OCI-LY7 (cell line): ENCODE measurements at regions not wholly inside any gene's neighbourhood (a gene's known extent, or its start where the extent isn't known, plus 50 kb on each side); places are given as distances from the start of the nearest gene placed in this dataset.

ENCODE experiments used
- BruUV-seq: library from RNA; stranded (reverse); fragments of 400-500 nt; replicated peaks from 2 replicates; lab custom pipeline; 2021; lab: Mats Ljungman, UMichigan
- CTCF ChIA-PET: fragments of 300-600 bp; sonication (Branson Sonifier 250); formaldehyde crosslinking; loops from one replicate; lab custom pipeline; 2022; ENCODE audit warnings: antibody characterized with exemption; ENCODE audit not compliant: unreplicated experiment; lab: Charles Lee
- POLR2A ChIA-PET: fragments of 300-600 bp; sonication (Branson Sonifier 250); formaldehyde crosslinking; loops from one replicate; lab custom pipeline; 2022; ENCODE audit warnings: antibody characterized with exemption; lab: Charles Lee
- DNase-seq: peaks from one replicate; pipeline ENCODE4 v3.0.0-alpha.2; 2015; ENCODE audit warnings: low spot score
- H2AFZ ChIP-seq: fragments of 200-600 bp; sonication (generic), shearing (Covaris generic); 2 replicates; pipeline ENCODE4 v1.6.1; 2014; ENCODE audit warnings: mild to moderate bottlenecking, antibody characterized with exemption, low read length, moderate library complexity
- H3K27ac ChIP-seq: fragments of 200-600 bp; sonication (generic); 2 replicates; pipeline ENCODE4 v1.5.1; 2014; ENCODE audit warnings: mixed run types, low read depth, mild to moderate bottlenecking, moderate library complexity, low read length, inconsistent platforms; ENCODE audit not compliant: poor library complexity, severe bottlenecking
- H3K36me3 ChIP-seq: fragments of 200-600 bp; sonication (generic); 2 replicates; pipeline ENCODE4 v1.6.1; 2014; ENCODE audit warnings: mild to moderate bottlenecking, antibody characterized with exemption, low read length, moderate library complexity, mixed read lengths; ENCODE audit not compliant: insufficient read depth
- H3K4me1 ChIP-seq: fragments of 200-600 bp; sonication (generic); 2 replicates; pipeline ENCODE4 v1.5.1; 2014; ENCODE audit warnings: mild to moderate bottlenecking, low read length; ENCODE audit not compliant: insufficient read depth, poor library complexity, severe bottlenecking
- H3K4me2 ChIP-seq: fragments of 200-600 bp; sonication (generic); 2 replicates; pipeline ENCODE4 v1.6.1; 2014; ENCODE audit warnings: mild to moderate bottlenecking, low read length
- H3K4me3 ChIP-seq: fragments of 200-600 bp; sonication (generic); 2 replicates; pipeline ENCODE4 v1.5.1; 2014; ENCODE audit warnings: mild to moderate bottlenecking, low read depth, low read length; ENCODE audit not compliant: poor library complexity, severe bottlenecking
- H3K79me2 ChIP-seq: fragments of 200-600 bp; sonication (generic); 2 replicates; pipeline ENCODE4 v1.6.1; 2016; ENCODE audit warnings: low read depth, mild to moderate bottlenecking, low read length, moderate library complexity, mixed read lengths; ENCODE audit not compliant: insufficient read depth
- H3K9me2 ChIP-seq: fragments of 200-600 bp; sonication (generic); 2 replicates; pipeline ENCODE4 v1.6.1; 2016; ENCODE audit warnings: mild to moderate bottlenecking, low read length, mixed read lengths; ENCODE audit not compliant: insufficient read depth
- H3K9me3 ChIP-seq: fragments of 200-600 bp; sonication (generic); 2 replicates; pipeline ENCODE4 v1.6.1; 2014; ENCODE audit warnings: mild to moderate bottlenecking, mixed run types, low read length, mixed read lengths
- H4K20me1 ChIP-seq: fragments of 200-600 bp; sonication (generic); 2 replicates; pipeline ENCODE4 v1.6.1; 2014; ENCODE audit warnings: mild to moderate bottlenecking, antibody characterized with exemption, low read length, moderate library complexity, mixed read lengths; ENCODE audit not compliant: insufficient read depth
- CTCF ChIP-seq: fragments of 200-600 bp; sonication (generic); conservative IDR thresholded peaks from 2 replicates; pipeline ENCODE4 v1.5.1; 2014; ENCODE audit warnings: mild to moderate bottlenecking, antibody characterized with exemption, low read length, moderate library complexity, mixed read lengths
- EZH2phosphoT487 ChIP-seq: fragments of 200-600 bp; sonication (generic); IDR thresholded peaks from 2 replicates; pipeline ENCODE4 v1.6.1; 2018; ENCODE audit warnings: low read depth, borderline replicate concordance, mild to moderate bottlenecking, mixed run types, antibody characterized with exemption, low read length, moderate library complexity, mixed read lengths
- intact Hi-C: fragments of 100-400 bp; cut with micrococcal nuclease; formaldehyde crosslinking; loops from one replicate; pipeline ENCODE4 v1.10.0; 2022; ENCODE audit not compliant: unreplicated experiment

GRCh38 chr5:3194271-3194670, 401.4 kb upstream of the IRX1 start:
- H3K27ac ChIP-seq: no peak overlapping the region
- H4K20me1 ChIP-seq: no peaks in the 10 kb centered on the region
- intact Hi-C loops: no loop called here
- ChIA-PET CTCF (no interaction called here), POLR2A (interaction anchor here (0.9 kb wide), 1 partner anchor 8 kb away, joined by 3 read pairs; no protein-coding TSS in a partner anchor)
- H3K9me3 ChIP-seq: no peaks in the 10 kb centered on the region
- BruUV-seq: no TSS peak
- no peaks in the 10 kb centered on the region for H3K36me3 ChIP-seq
- no peaks in the 10 kb centered on the region for H3K79me2 ChIP-seq
- H2AFZ ChIP-seq: no peak overlapping the region
- H3K4me1 ChIP-seq: no peaks in the 10 kb centered on the region
- H3K4me2 ChIP-seq: no peak overlapping the region
- H3K9me2 ChIP-seq: no peaks in the 10 kb centered on the region
- no peak for TF ChIP-seq CTCF
- no peak for TF ChIP-seq EZH2phosphoT487
- DNase-seq: no peak
- no peak overlapping the region for H3K4me3 ChIP-seq

GRCh38 chr5:3191585-3191984, 404.0 kb upstream of the IRX1 start:
- TF ChIP-seq EZH2phosphoT487: no peak
- TF ChIP-seq CTCF: no peak
- Histone ChIP-seq H3K9me3 (no peaks in the 10 kb centered on the region), H3K36me3 (no peaks in the 10 kb centered on the region), H3K4me3 (no peak overlapping the region), H3K4me2 (no peak overlapping the region), H3K4me1 (no peaks in the 10 kb centered on the region), H3K27ac (no peak overlapping the region), H3K79me2 (no peaks in the 10 kb centered on the region), H2AFZ (no peak overlapping the region), H3K9me2 (no peaks in the 10 kb centered on the region), H4K20me1 (no peaks in the 10 kb centered on the region)
- intact Hi-C loops: no loop called here
- POLR2A ChIA-PET: interaction anchor here (0.6 kb wide), 1 partner anchor 1227 kb away, joined by 3 read pairs; no protein-coding TSS in a partner anchor
- BruUV-seq: no TSS peak
- CTCF ChIA-PET: no interaction called here
- DNase-seq: no peak

- POLR2A ChIA-PET: interaction anchor here (0.6 kb wide), 1 partner anchor 1228 kb away, joined by 3 read pairs; no protein-coding TSS in a partner anchor
- no TSS peak for BruUV-seq
Observed at GRCh38 chr5:3190930-3191329, 404.7 kb upstream of the IRX1 start.

More at GRCh38 chr5:3190930-3191329, 404.7 kb upstream of the IRX1 start:
- intact Hi-C loops: no loop called here
- Histone ChIP-seq H3K27ac (no peak overlapping the region), H2AFZ (no peak overlapping the region), H3K4me2 (no peak overlapping the region), H3K9me3 (no peaks in the 10 kb centered on the region), H4K20me1 (no peaks in the 10 kb centered on the region), H3K36me3 (no peaks in the 10 kb centered on the region), H3K9me2 (no peaks in the 10 kb centered on the region), H3K4me1 (no peaks in the 10 kb centered on the region), H3K79me2 (no peaks in the 10 kb centered on the region), H3K4me3 (no peak overlapping the region)
- TF ChIP-seq CTCF: no peak
- TF ChIP-seq EZH2phosphoT487: no peak
- no peak for DNase-seq
- CTCF ChIA-PET: no interaction called here
